ENCODE measurements at regions not wholly inside any gene's neighbourhood (a gene's known extent, or its start where the extent isn't known, plus 50 kb on each side); places are given as distances from the start of the nearest gene placed in this dataset.

- DNase-seq (ENCODE audit: low read depth): no peak
Measured at GRCh38 chr5:167594750-167595149, 696.7 kb upstream of the WWC1 start.

GRCh38 chr5:167595196-167595595 lies 696.2 kb upstream of the WWC1 start:
- DNase-seq (ENCODE audit: low read depth): no peak

- no peak for DNase-seq (ENCODE audit: low read depth)
Measured at GRCh38 chr5:167598166-167598565, 693.3 kb upstream of the WWC1 start.

GRCh38 chr5:167602067-167602466 lies 689.4 kb upstream of the WWC1 start:
- no peak for DNase-seq (ENCODE audit: low read depth)

GRCh38 chr5:167603135-167603534 lies 688.3 kb upstream of the WWC1 start:
- DNase-seq (ENCODE audit: low read depth): no peak

GRCh38 chr5:167608390-167609272 lies 682.8 kb upstream of the WWC1 start:
- no peak for DNase-seq (ENCODE audit: low read depth)

- no peak for DNase-seq (ENCODE audit: low read depth)
Measured at GRCh38 chr5:167614294-167615021, 677.0 kb upstream of the WWC1 start.

GRCh38 chr5:167616043-167616890 lies 675.2 kb upstream of the WWC1 start:
- DNase-seq (ENCODE audit: low read depth): no peak

- DNase-seq (ENCODE audit: low read depth): no peak
Measured at GRCh38 chr5:167623354-167623753, 668.1 kb upstream of the WWC1 start.

- DNase-seq (ENCODE audit: low read depth): no peak
Measured at GRCh38 chr5:167624053-167624452, 667.4 kb upstream of the WWC1 start.

- no peak for DNase-seq (ENCODE audit: low read depth)
Measured at GRCh38 chr5:167626341-167627123, 664.9 kb upstream of the WWC1 start.

- DNase-seq (ENCODE audit: low read depth): no peak
Measured at GRCh38 chr5:167629634-167630033, 661.8 kb upstream of the WWC1 start.

- DNase-seq (ENCODE audit: low read depth): no peak
Measured at GRCh38 chr5:167631191-167631590, 660.3 kb upstream of the WWC1 start.

- no peak for DNase-seq (ENCODE audit: low read depth)
Measured at GRCh38 chr5:167633114-167633513, 658.3 kb upstream of the WWC1 start.

- DNase-seq (ENCODE audit: low read depth): peak; percentile 65
Measured at GRCh38 chr5:167633931-167634341, 657.5 kb upstream of the WWC1 start.

GRCh38 chr5:167634432-167634831 lies 657.0 kb upstream of the WWC1 start:
- DNase-seq (ENCODE audit: low read depth): peak; percentile 9

- no peak for DNase-seq (ENCODE audit: low read depth)
Measured at GRCh38 chr5:167638816-167639215, 652.6 kb upstream of the WWC1 start.

GRCh38 chr5:167639273-167639672 lies 652.2 kb upstream of the WWC1 start:
- DNase-seq (ENCODE audit: low read depth): no peak

- DNase-seq (ENCODE audit: low read depth): no peak
Measured at GRCh38 chr5:167639766-167640165, 651.7 kb upstream of the WWC1 start.

- DNase-seq (ENCODE audit: low read depth): no peak
Measured at GRCh38 chr5:167642181-167642580, 649.3 kb upstream of the WWC1 start.

GRCh38 chr5:167642779-167643517 lies 648.5 kb upstream of the WWC1 start:
- peak; percentile 32 for DNase-seq (ENCODE audit: low read depth)

Data from fibroblast of gingiva (primary cell).